Ovary (tissue), 7 donors: ENCODE measurements at regions not wholly inside any gene's neighbourhood (a gene's known extent, or its start where the extent isn't known, plus 50 kb on each side); places are given as distances from the start of the nearest gene placed in this dataset.

ENCODE experiments used
- DNase-seq, 5 donors: peaks; one replicate each; pipeline ENCODE4 v3.0.0-alpha.2; 2019 to 2020
- H3K27ac ChIP-seq, 2 donors: fragments of 200-600 bp; one replicate each; pipeline versions ENCODE4 v1.5.1 to v1.8.0; 2019 to 2022
- H3K27me3 ChIP-seq: fragments of 200-600 bp; one replicate; pipeline ENCODE4 v1.8.0; 2022
- H3K36me3 ChIP-seq: fragments of 200-600 bp; sonication (generic); one replicate; pipeline ENCODE4 v1.5.1; 2019
- H3K4me1 ChIP-seq: one replicate; pipeline ENCODE4 v1.8.1; 2013; ENCODE audit warnings: mild to moderate bottlenecking, moderate library complexity; ENCODE audit not compliant: insufficient read depth
- H3K4me3 ChIP-seq: fragments of 200-600 bp; sonication (generic); one replicate; pipeline ENCODE4 v1.5.1; 2017
- H3K9me3 ChIP-seq, 2 donors: fragments of 200-600 bp in 1 of 2; sonication (generic) in 1 of 2; one replicate each; pipeline versions ENCODE4 v1.5.1 to v1.8.1; 2013 to 2019; ENCODE audit warnings: mild to moderate bottlenecking in 1 of 2, moderate library complexity in 1 of 2
- CTCF ChIP-seq, 3 donors: fragments of 450-650 bp in 2 of 3; fragments of 200-600 bp in 1 of 3; IDR thresholded peaks; one replicate each; pipeline versions ENCODE4 v1.5.1 to v1.8.0; 2016 to 2022; ENCODE audit warnings: antibody characterized with exemption in 3 of 3, mild to moderate bottlenecking in 1 of 3
- EP300 ChIP-seq: sonication (generic); formaldehyde crosslinking; IDR thresholded peaks from one replicate; pipeline ENCODE4 v1.6.1; 2017; ENCODE audit warnings: antibody characterized with exemption
- POLR2A ChIP-seq: fragments of 450-650 bp; IDR thresholded peaks from one replicate; pipeline ENCODE4 v1.6.1; 2017; ENCODE audit warnings: antibody characterized with exemption, mild to moderate bottlenecking, moderate library complexity
- WGBS, 3 donors: extraction: QIAGEN DNeasy Blood & Tissue Kit in 1 of 3; methylation state at CpG; one replicate each; pipeline versions ENCODE4 v1.1.5 to v1.1.7; 2013 to 2017; 5-methylcytosine and 5-hydroxymethylcytosine counted together
- intact Hi-C, 4 donors: fragments of 100-400 bp; cut with DNase I; formaldehyde crosslinking; loops; one replicate each; pipeline versions ENCODE4 v1.11.0 to v1.15.1; 2022 to 2023
- donor health status: DM: no; HTN: no; CAD: no; lungs with moderate emphysema.
- donor health status: DM: no; HTN: no; CAD: no.
- donor health status: Bipolar disorder and iron deficiency.
- donor health status: DM: no; HTN: no; CAD: no.
- donor health status: DM: yes; HTN: yes; CAD: no.

GRCh38 chr3:87634426-87634825 is 358.0 kb upstream of the POU1F1 start:
- no peaks in the 10 kb centered on the region for H3K9me3 ChIP-seq
- WGBS, 3 donors, result 55 to 69% (median 58%) methylated on average over 1 of the region's 1 CpG
- no peaks in the 10 kb centered on the region for H3K4me1 ChIP-seq
- DNase-seq, result no peak
- no peak overlapping the region for H3K4me3 ChIP-seq
- no peak overlapping the region for H3K27ac ChIP-seq
- H3K27me3 ChIP-seq, result no peaks in the 10 kb centered on the region
- TF ChIP-seq EP300 (no peak), POLR2A (no peak), CTCF (IDR thresholded peaks at IDR 0.05) (no peak)
- intact Hi-C loops, result no loop called here
- H3K36me3 ChIP-seq, result no peaks in the 10 kb centered on the region

- H3K4me3 ChIP-seq, result no peak overlapping the region
- no peaks in the 10 kb centered on the region for H3K27me3 ChIP-seq
- no peaks in the 10 kb centered on the region for H3K4me1 ChIP-seq
- H3K27ac ChIP-seq, result no peak overlapping the region
- intact Hi-C loops, result no loop called here
- H3K9me3 ChIP-seq, result no peaks in the 10 kb centered on the region
- no peaks in the 10 kb centered on the region for H3K36me3 ChIP-seq
- no peak for TF ChIP-seq POLR2A
- 61 to 69% (median 68%) methylated on average over 4 of the region's 4 CpGs for WGBS, 3 donors
- no peak for DNase-seq
These were observed 350.9 kb upstream of the POU1F1 start for GRCh38 chr3:87627316-87627715.

- Histone ChIP-seq H3K27me3 (no peaks in the 10 kb centered on the region), H3K4me1 (no peaks in the 10 kb centered on the region), H3K27ac (no peak overlapping the region), H3K9me3 (no peaks in the 10 kb centered on the region), H3K36me3 (no peaks in the 10 kb centered on the region), H3K4me3 (no peak overlapping the region)
- intact Hi-C loops, result no loop called here
- WGBS, 3 donors, result 70 to 88% (median 72%) methylated on average over 1 of the region's 1 CpG
- DNase-seq, result no peak
- TF ChIP-seq EP300 (no peak), POLR2A (no peak), CTCF (IDR thresholded peaks at IDR 0.05) (no peak)
These were observed 350.2 kb upstream of the POU1F1 start for GRCh38 chr3:87626546-87626945.

GRCh38 chr3:87625876-87626275 is 349.5 kb upstream of the POU1F1 start:
- TF ChIP-seq CTCF (IDR thresholded peaks at IDR 0.05) (no peak), POLR2A (no peak), EP300 (no peak)
- intact Hi-C loops, result no loop called here
- 89 to 90% (median 90%) methylated on average over 2 of the region's 2 CpGs for WGBS, 3 donors
- Histone ChIP-seq H3K4me3 (no peak overlapping the region), H3K36me3 (no peaks in the 10 kb centered on the region), H3K27ac (no peak overlapping the region), H3K4me1 (no peaks in the 10 kb centered on the region), H3K9me3 (no peaks in the 10 kb centered on the region), H3K27me3 (no peaks in the 10 kb centered on the region)
- DNase-seq, result no peak

- no peaks in the 10 kb centered on the region for H3K4me1 ChIP-seq
- intact Hi-C loops, result no loop called here
- H3K36me3 ChIP-seq, result no peaks in the 10 kb centered on the region
- no peaks in the 10 kb centered on the region for H3K27me3 ChIP-seq
- no peak overlapping the region for H3K27ac ChIP-seq
- no peak for DNase-seq
- H3K4me3 ChIP-seq, result no peak overlapping the region
- no peak for TF ChIP-seq CTCF (IDR thresholded peaks at IDR 0.05)
- no peak for TF ChIP-seq POLR2A
- no peak for TF ChIP-seq EP300
- 66 to 73% (median 68%) methylated on average over 2 of the region's 2 CpGs for WGBS, 3 donors
- no peaks in the 10 kb centered on the region for H3K9me3 ChIP-seq
These were observed 348.5 kb upstream of the POU1F1 start for GRCh38 chr3:87624860-87625259.
